ENCODE measurements at regions not wholly inside any gene's neighbourhood (a gene's known extent, or its start where the extent isn't known, plus 50 kb on each side); places are given as distances from the start of the nearest gene placed in this dataset.
"Not testable (repeated sequence)": the region's sequence is repeated elsewhere in the genome, so short reads cannot be mapped to it uniquely, and the experiment has no call there.

GRCh38 chr10:23493711-23494110 lies 54.8 kb downstream of the OTUD1 start:
- no peak for DNase-seq

- no peak for DNase-seq
These were observed 57.9 kb downstream of the OTUD1 start for GRCh38 chr10:23496727-23497126.

- no peak for DNase-seq
These were observed 60.7 kb downstream of the OTUD1 start for GRCh38 chr10:23499372-23500132.

- DNase-seq: no peak
These were observed 67.1 kb downstream of the OTUD1 start for GRCh38 chr10:23505797-23506465.

GRCh38 chr10:23512355-23513058 lies 73.6 kb downstream of the OTUD1 start:
- DNase-seq: no peak

GRCh38 chr10:23513621-23514020 lies 74.7 kb downstream of the OTUD1 start:
- not testable (repeated sequence) for DNase-seq

- DNase-seq: no peak
These were observed 75.4 kb downstream of the OTUD1 start for GRCh38 chr10:23514321-23514720.

GRCh38 chr10:23516530-23516929 lies 77.7 kb downstream of the OTUD1 start:
- no peak for DNase-seq

- DNase-seq: no peak
These were observed 78.3 kb downstream of the OTUD1 start for GRCh38 chr10:23517155-23517554.

GRCh38 chr10:23521735-23522134 lies 82.9 kb downstream of the OTUD1 start:
- DNase-seq: no peak

- no peak for DNase-seq
These were observed 83.5 kb downstream of the OTUD1 start for GRCh38 chr10:23522345-23522744.

- no peak for DNase-seq
These were observed 84.4 kb downstream of the OTUD1 start for GRCh38 chr10:23523251-23523650.

GRCh38 chr10:23525406-23525805 lies 86.5 kb downstream of the OTUD1 start:
- DNase-seq: no peak

- no peak for DNase-seq
These were observed 89.5 kb downstream of the OTUD1 start for GRCh38 chr10:23528419-23528818.

- DNase-seq: no peak
These were observed 90.8 kb downstream of the OTUD1 start for GRCh38 chr10:23529625-23530024.

- no peak for DNase-seq
These were observed 91.2 kb downstream of the OTUD1 start for GRCh38 chr10:23530079-23530478.

- DNase-seq: no peak
These were observed 94.3 kb downstream of the OTUD1 start for GRCh38 chr10:23533212-23533611.

GRCh38 chr10:23534326-23534725 lies 95.5 kb downstream of the OTUD1 start:
- DNase-seq: no peak

GRCh38 chr10:23534761-23535160 lies 95.9 kb downstream of the OTUD1 start:
- DNase-seq: no peak

- DNase-seq: no peak
These were observed 96.5 kb downstream of the OTUD1 start for GRCh38 chr10:23535381-23535780.

GRCh38 chr10:23538968-23539367 lies 100.1 kb downstream of the OTUD1 start:
- no peak for DNase-seq

GRCh38 chr10:23540401-23541030 lies 101.6 kb downstream of the OTUD1 start:
- DNase-seq: peak; percentile 78

- peak; percentile 6 for DNase-seq
These were observed 105.0 kb downstream of the OTUD1 start for GRCh38 chr10:23543691-23544380.

Data from GDM1 (cell line).